Lower leg skin (tissue), 4 donors: ENCODE measurements at regions not wholly inside any gene's neighbourhood (a gene's known extent, or its start where the extent isn't known, plus 50 kb on each side); places are given as distances from the start of the nearest gene placed in this dataset.

Source experiments
- DNase-seq, 2 donors: peaks; one replicate each; pipeline ENCODE4 v3.0.0-alpha.2; 2019; ENCODE audit warnings: low spot score in 2 of 2
- H3K4me3 ChIP-seq: fragments of 200-600 bp; sonication (generic); 2 replicates; pipeline ENCODE4 v1.5.1; 2017; ENCODE audit warnings: mild to moderate bottlenecking, low read depth; ENCODE audit not compliant: poor library complexity, severe bottlenecking
- CTCF ChIP-seq, 3 donors: fragments of 450-650 bp; IDR thresholded peaks; one replicate each; pipeline ENCODE4 v1.5.1; 2016; ENCODE audit warnings: antibody characterized with exemption in 3 of 3, mild to moderate bottlenecking in 3 of 3, moderate library complexity in 2 of 3
- POLR2A ChIP-seq, 2 donors: fragments of 450-650 bp; IDR thresholded peaks; one replicate each; pipeline ENCODE4 v1.6.1; 2016 to 2017; ENCODE audit warnings: antibody characterized with exemption in 2 of 2, mild to moderate bottlenecking in 1 of 2, moderate library complexity in 1 of 2
- WGBS, 2 donors: methylation state at CpG; one replicate each; pipeline ENCODE4 v1.1.5; 2018; 5-methylcytosine and 5-hydroxymethylcytosine counted together
- intact Hi-C: fragments of 100-400 bp; cut with DNase I; formaldehyde crosslinking; loops from one replicate; pipeline ENCODE4 v1.15.0; 2023; ENCODE audit warnings: low total_unique reads

GRCh38 chr13:80962173-80962572, 621.2 kb upstream of the SPRY2 start:
- no peak for DNase-seq
- intact Hi-C loops: no loop called here
- WGBS, 2 donors: 72 to 79% methylated on average over 7 of the region's 7 CpGs
- H3K4me3 ChIP-seq: no peak overlapping the region
- TF ChIP-seq POLR2A (IDR thresholded peaks at IDR 0.05) (no peak), CTCF (IDR thresholded peaks at IDR 0.05) (no peak)

- no peak for DNase-seq
Observed at GRCh38 chr13:80957019-80957655, 616.2 kb upstream of the SPRY2 start.

GRCh38 chr13:80955501-80955900, 614.6 kb upstream of the SPRY2 start:
- DNase-seq: no peak
- intact Hi-C loops: no loop called here
- TF ChIP-seq CTCF (IDR thresholded peaks at IDR 0.05): no peak
- no peak for TF ChIP-seq POLR2A (IDR thresholded peaks at IDR 0.05)
- no peak overlapping the region for H3K4me3 ChIP-seq

More at GRCh38 chr13:80957019-80957655, 616.2 kb upstream of the SPRY2 start:
- TF ChIP-seq POLR2A (IDR thresholded peaks at IDR 0.05) (no peak), CTCF (IDR thresholded peaks at IDR 0.05) (no peak)
- 49 to 50% methylated on average over 3 of the region's 3 CpGs for WGBS, 2 donors
- intact Hi-C loops: no loop called here
- no peak overlapping the region for H3K4me3 ChIP-seq

- 76 to 85% methylated on average over 2 of the region's 2 CpGs for WGBS, 2 donors
- DNase-seq: no peak
- TF ChIP-seq CTCF (IDR thresholded peaks at IDR 0.05) (no peak), POLR2A (IDR thresholded peaks at IDR 0.05) (no peak)
- no peak overlapping the region for H3K4me3 ChIP-seq
- intact Hi-C loops: no loop called here
Observed at GRCh38 chr13:80952158-80952557, 611.2 kb upstream of the SPRY2 start.

GRCh38 chr13:80946008-80946802, 605.3 kb upstream of the SPRY2 start:
- H3K4me3 ChIP-seq: no peak overlapping the region
- no peak for DNase-seq
- intact Hi-C loops: no loop called here
- WGBS, 2 donors: 71 to 73% methylated on average over 4 of the region's 4 CpGs
- TF ChIP-seq POLR2A (IDR thresholded peaks at IDR 0.05) (no peak), CTCF (IDR thresholded peaks at IDR 0.05) (no peak)
